GM19463 (cell line): ENCODE measurements at regions not wholly inside any gene's neighbourhood (a gene's known extent, or its start where the extent isn't known, plus 50 kb on each side); places are given as distances from the start of the nearest gene placed in this dataset.
A peak's percentile ranks its signal among the peaks of the same experiment; 100 is the strongest.
"Not testable (repeated sequence)": the region's sequence is repeated elsewhere in the genome, so short reads cannot be mapped to it uniquely, and the experiment has no call there.

Experiments used
- ATAC-seq: cut with Tn5 transposase; IDR thresholded peaks from one replicate; pipeline ENCODE4 v1.9.1; 2021; ENCODE audit warnings: mild to moderate bottlenecking, moderate library complexity; ENCODE audit not compliant: unreplicated experiment

DNA sequence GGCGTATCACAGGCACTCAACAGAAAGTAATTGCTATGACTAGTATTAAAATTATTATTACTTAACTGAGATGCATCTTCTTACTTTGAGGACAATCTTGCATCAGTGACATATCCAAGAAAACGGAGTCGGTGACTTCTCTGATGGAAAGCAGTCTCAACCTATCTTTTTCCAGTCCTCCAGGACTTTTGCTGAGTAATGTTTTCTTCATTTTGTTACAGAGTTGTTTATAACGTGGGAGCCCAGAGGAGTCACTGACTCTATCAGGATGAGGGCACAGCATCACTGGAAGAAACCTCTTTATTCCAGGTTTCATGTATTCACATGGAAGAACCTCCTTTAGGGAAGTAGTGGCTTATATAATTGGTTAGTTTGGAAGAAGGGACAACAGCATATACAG lies 51.5 kb upstream of the MELK start:
- ATAC-seq: no peak

DNA sequence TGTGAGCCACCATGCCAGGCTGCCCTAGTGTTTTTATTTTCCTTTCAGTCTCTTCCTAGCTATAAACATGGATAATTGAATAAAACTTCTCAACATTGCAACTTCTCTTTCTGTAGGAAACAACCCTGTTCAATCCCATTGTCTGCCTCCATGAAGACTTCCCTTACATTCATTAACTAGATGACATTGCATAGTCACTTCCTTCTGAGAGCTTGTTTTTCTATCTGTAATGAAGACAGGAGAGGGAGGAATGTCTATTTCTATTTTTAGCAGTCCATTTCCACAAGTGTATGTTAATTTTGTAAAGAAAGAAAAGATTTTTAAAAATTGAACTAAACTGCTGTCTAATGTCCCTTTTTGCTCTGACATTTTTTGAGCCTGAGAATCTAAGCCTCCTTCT lies 55.6 kb upstream of the MELK start:
- no peak for ATAC-seq

DNA sequence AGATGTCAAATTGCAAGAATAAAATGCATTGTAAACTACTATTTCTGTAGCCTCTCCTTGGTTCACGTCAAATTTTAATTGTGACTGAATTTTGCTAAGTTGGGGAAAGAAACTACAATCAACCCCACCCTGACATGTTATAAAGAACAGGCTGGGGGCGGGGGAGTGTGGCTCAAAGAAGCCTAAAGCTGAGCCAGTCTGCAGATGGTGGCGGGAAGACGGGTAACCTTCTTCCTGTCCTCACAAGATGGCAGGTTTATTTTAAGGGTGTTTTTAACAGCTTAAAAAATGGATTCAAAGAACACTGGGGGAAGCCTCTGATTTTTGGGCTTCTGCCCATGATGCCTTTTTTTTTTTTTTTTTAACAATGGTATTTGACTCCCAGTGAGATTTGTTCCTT lies 68.5 kb upstream of the MELK start:
- no peak for ATAC-seq

DNA sequence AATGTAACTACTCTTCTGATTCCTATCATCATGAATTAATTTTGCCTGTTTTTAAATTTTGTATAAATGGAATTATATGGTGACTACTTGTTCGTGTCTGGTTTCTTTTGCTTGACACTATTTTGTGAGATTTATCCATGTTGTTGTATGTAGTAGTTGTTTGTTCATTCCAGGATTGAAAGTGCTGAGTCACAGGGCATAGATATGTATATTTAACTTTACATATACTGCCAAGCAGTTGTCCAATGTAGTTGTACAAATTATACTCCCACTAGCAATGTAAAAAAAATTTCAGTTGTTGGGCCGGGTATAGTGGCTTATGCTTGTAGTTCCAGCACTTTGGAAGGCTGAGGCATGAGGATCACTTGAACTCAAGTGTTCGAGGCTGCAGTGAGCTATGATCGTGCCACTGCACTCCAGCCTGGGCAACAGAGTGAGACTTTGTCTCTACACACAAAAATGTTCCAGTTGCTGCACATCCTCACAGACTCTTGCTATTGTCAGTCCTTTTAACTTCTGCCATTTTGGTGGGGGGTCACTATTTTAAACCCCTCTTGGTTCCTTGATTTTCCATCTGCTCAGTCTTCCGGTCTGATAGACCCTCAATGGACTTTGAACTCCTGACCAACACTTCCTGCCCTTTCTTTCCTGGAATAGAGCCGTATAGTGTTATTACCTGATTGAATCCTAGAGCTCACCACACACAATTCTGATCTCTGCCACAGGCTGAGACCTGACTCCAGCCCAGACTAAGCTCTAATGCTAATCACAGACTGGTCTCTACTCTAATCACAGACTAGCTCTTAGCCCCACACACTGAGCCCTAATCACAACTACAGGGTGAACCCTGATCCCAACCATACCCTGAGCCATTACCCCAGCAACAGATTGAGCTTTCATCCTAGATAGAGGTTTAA lies 69.3 kb upstream of the MELK start:
- ATAC-seq: no peak

DNA sequence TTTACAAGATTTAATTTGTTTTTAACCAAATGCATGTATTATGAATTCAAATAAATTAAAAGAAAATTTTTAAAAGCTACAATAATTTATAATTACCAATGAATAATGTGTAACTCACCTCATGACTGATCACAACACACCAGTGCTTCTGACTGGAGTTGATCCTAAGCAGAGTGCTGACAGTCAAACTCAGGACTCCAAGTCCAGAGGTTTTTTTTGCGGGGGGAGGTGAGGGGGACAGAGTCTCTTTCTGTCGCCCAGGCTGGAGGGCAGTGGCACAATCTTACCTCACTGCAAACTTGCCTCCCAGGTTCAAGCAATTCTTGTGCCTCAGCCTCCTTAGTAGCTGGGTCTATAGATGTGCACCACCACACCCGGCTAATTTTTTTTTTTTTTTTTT lies 71.0 kb upstream of the MELK start:
- ATAC-seq: no peak

DNA sequence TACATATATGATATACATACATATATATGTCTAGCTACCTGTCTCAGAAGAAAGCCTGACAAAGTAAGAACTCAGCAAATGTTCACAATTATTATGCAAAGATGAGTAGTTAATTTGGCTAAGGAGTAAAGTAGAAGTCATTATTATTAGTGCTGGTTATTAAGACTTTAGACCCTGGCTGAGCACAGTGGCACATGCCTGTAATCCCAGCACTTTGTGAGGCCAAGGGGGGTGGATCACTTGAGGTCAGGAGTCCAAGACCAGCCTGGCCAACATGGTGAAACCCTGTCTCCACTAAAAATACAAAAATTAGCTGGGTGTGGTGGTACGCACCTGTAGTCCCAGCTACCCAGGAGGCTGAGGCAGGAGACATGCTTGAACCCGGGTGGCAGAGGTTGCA lies 71.8 kb upstream of the MELK start:
- not testable (repeated sequence) for ATAC-seq

DNA sequence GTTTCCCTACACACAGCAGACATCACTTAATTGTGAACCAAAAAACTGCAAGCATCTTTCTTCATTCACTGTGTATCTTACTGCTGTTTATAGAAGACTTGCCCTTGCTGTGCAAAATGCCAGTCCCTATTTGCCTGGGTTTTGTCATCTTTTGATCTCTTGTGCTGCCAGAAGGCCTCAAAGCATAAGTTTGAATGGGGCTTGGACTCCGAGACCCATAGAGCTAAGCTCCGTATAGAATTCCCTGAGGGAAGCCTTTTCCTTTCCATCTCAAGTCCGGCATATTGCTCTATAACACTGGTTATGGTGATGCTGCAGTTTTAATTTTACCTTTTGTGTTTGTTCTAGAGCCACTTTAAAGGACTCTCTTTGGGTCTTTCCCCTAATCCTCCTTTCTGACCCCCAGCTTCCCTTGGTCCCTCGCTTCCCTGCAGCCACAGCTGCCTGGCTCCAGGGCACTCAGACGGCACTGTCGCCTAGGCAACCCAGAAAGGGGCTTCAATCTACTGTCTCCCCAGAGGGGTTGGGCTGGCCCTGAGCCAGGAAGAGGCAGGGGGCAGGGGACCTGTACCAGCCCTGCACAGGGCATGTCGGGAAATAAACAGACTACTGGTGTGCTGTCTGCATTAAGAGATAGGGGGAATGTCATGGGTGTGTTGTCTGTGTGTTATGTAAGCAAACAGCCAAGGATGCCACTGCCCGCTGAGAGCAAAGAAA lies 73.4 kb upstream of the MELK start:
- ATAC-seq: no peak

DNA sequence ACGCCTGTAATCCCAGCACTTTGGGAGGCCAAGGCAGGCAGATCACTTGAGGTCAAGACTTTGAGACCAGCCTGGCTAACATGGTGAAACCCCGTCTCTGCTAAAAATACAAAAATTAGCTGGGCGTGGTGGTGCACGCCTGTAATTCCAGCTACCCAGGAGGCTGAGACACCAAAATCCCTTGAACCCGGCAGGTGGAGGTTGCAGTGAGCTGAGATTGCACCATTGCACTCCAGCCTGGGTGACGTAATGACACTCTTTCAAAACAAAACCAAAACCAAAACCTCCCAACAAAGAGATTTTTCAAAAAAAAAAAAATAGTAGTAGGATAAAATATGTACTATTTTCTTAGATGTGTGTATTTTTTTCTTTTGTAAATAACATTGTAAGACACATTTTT lies 79.1 kb upstream of the MELK start:
- not testable (repeated sequence) for ATAC-seq

DNA sequence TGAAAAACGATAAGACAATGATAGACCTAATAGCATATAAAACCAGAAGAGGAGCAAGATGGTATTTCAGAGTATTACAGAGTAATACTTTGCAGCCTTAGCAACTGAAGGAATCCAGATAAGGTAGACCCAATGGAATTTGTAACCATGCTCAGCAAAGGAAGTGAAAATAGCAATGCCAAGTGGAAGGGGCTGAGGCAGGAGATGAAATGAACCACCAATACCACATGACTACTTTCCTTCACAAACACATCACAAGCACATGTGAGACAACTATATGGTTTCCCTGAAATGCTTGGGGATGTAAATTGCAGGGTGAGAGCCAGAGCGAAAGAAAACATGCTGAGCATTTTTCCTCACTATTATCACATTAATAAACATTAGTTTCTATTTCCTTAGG lies 79.8 kb upstream of the MELK start:
- no peak for ATAC-seq

DNA sequence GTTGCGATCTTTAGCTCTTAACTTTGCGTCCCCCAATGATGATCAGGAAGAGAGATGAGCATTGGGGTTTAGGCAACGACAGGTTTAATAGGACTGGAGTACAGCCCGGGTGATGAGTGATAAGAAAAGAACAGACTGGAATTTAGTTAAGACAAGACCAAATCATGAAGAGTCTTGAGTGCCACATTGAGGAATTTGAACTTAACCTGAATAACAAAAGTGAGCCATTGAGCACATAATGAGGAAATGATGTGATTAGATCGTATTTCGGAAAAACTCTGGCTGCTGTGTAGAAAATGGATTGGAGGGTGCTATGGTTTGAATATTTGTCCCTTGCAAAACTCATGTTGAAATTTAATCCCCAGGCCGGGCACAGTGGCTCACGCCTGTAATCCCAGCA lies 83.2 kb upstream of the MELK start:
- ATAC-seq: no peak

DNA sequence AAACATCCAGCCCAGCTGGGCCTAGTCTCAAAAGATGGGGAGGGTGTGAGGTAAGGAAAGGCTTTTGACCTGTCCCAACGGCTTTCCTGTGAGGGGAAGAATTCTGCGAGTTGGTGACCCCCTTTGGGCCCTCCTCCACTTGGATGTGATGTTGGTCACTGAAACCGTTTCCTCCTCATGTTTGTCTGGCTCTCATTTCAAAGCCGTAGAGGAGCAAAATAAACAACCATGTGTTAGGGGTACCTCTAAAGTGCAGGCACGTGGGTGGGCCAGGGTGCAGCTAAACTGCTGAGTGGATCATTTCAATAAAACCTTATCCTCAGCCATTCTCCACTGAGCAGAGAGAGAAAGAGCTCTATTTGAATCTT lies 84.3 kb upstream of the MELK start:
- no peak for ATAC-seq

DNA sequence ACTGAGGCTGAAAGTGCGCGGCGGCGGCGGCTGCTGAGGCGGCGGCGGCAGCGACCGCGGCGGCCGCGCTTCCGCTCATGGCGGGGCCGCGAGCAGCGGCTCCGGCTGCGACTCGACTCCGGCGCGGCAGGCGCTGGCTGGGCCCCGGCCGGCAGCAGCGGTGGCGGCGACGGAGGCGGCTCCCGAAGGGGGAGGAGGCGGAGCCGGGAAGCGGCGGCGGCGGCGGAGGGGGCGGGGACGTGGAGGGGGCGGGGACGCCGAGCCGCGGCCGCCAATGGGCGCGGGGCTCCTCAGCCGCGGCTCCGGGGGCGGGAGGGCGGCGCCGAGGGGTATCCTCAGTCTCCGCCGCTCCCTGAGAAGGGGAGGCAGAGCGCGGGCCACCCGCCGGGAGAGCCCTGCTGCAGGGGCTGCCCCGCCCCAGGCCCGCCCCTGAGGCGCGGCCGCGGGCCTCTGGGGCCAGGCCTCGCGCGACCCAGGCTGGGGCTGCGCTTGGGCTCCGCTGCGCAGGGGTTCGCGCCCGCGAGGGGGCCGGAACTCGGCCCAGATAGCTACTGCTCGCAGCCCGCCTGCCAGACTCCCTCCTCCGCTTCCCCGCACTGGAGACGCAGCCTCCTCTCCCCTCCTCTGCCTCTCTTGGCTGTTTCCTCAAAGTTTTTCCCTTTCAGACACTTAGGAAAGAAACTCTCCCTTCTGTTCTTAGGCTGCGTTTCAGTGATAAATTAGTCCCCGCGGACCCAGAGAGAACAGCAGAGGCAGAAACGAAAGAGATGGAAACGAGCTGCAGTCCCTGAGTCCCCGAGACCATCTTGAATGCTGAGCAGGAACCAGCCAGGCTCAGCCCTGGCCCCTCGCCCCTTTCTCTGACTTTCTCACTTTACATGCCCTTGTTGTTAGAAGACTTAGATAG lies 85.0 kb upstream of the MELK start:
- ATAC-seq: peak; percentile 85

DNA sequence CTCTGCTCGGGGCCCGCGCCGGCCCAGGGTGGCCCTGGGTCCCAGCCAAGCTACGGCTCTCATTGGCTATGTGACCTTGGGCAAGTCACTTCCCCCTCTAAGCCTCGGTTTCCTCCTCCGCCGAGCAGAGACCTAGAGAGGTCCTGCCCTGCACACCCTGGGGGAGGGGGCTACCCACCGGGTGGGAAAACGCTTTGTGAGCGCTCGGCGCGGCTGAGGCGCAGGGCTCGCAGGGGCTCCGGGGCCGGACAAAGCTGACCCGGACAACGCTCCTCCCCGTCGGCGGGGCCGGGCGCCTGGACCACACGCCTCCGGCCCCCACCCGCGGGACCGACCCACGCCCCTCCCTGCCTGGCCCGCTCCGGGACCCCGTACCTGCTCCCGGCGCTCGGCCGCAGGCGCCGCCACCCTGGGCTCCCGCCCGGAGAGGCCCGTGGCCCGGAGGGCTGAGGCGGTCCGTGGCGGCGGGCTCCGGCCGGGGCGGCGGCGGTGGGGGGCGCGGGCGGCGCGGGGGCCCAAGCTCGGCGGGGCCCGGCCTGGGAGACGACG lies 85.7 kb upstream of the MELK start:
- peak; percentile 43 for ATAC-seq

DNA sequence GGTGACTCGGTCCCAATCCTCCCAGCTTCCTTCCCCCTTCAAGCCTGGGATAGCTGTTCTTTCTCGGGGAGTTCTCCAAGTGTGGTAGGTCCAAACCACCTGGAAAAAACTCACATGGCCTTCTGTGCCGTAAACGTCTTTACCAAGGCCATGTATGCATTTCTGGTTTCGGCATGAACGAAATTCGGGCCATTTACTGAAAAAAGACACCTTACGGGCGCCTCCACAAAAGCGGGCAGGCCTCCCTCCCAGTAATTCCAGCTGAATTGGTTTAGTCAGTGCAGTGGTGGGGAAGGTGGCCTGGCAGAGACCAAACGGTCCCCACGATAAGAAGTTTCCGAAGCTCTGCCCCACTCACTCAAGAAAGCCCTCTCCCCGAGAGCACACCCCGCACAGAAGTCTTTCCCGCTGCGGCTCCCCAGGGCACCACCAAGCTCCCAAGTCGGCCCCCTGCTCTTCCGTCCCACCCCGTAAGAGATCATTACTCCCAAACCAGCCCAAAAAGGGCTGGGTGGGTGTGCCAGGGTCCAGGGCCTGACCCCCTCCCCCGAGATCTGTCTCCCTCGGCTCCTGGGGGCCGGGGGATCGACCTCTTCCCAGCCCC lies 86.3 kb upstream of the MELK start:
- no peak for ATAC-seq

DNA sequence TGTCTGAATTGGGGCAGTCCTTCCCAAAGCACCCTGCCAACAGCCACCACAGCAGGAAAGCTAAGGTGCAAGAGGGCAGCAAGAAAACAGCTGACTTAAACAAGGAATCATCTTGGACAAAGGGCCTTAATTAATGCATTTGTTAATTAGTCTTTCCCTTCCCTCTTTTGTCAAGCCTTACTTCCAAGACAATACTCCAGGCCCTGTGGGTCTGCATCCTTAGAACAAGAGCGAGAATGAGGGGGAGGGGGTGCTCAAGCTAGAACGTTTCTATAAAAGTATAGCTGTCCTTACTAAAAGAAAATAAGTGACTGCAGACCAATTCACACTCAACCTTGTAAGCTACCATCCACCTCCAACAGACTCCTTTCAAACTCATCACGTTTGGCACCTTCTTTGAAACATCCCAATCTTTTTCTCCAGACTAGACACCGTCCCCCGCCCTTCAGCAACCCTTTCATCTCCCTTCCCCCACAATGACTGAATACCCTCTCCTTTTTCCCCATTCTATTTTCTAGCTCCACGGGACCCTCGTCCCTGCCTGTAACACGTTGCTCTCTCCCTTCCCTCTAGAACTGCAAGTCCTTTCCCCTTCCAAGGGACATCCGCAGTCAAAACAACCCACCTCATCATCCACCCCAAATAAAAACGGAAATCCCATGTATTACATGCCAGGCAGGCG lies 85.7 kb upstream of the RNF38 start:
- no peak for ATAC-seq

DNA sequence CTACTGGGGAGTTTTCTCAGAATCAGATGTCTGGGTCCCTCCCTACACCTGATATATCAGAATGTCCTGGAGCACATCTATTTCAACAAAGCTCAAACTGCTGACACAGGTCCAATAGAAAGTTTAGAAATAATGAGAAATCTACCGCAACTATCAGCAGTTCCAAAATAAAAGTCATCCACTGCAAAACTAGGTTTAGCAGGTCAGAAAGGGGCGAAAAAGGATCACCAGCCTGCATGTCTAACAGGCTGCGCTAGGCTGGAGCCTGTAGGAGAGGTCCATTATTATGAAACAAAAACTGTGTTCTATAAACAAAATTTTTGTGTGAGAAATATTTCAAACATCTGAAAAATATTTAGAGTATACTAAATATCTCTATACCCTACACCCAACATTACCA lies 84.1 kb upstream of the RNF38 start:
- no peak for ATAC-seq

DNA sequence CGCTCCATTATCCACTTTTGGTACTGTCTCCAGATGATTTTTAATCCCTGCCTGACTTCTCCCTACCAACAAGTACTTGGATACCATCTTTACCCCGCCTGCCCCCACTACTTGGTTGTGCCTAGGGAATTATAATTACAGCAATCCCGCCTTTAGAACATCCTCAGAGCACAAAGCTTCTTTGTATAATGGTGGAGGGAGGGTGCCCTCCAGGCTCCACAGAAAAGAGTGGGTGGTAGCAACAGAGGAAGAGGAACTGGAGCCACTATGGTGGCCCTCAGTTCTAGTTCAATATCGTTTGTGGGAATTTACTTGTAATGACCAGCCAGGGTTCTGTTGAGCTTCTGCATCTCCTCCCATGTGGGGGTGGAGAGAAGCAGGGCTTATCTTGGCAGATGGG lies 79.0 kb upstream of the RNF38 start:
- ATAC-seq: no peak

DNA sequence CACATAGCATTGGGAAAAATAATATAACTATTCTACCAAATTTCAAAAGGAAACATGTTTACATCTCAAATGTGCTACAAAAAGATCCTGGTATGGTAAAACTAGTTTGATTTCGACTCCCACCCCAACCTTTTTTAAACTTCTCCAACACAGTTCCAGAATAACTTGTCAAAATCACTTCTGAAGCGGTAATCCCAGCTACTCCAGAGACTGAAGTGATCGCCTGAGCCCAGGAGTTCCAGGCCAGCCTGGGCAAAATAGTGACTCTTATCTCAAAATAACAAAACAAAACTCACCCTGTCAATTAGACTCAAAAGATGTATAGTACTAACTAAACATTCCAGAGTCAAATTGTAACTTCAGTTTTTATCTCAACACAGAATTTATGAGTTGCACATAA lies 71.3 kb upstream of the RNF38 start:
- ATAC-seq: no peak

DNA sequence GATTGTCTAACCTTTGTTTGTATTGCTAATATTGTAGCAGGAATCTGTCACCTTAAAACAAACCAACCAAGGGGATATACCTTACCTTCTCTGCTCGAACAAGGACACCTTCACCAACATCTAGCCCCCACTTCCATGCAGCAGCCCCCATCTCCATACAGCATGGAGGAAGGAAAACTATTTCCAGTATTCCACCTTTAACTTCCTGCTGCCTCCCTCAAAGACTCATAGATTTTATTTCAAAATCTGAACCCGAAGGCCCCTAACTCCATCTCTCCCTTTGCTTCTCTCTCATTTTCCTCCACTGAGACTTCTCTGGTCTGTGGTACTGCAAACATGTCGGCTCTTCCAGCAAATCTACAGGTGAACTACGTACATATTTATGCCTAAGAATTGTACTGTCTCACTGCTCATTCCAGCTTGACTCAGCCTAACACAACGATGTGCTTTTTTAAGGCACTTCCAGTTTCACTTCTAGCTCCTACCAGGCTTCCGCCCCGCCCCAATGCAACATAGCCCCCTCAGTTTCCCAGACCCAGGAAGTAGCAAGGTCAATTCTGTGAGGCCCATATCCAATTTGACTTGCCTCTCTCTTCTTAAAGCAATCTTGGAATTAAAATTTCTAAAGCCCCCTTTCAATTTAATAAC lies 70.7 kb upstream of the RNF38 start:
- peak; percentile 97 for ATAC-seq

DNA sequence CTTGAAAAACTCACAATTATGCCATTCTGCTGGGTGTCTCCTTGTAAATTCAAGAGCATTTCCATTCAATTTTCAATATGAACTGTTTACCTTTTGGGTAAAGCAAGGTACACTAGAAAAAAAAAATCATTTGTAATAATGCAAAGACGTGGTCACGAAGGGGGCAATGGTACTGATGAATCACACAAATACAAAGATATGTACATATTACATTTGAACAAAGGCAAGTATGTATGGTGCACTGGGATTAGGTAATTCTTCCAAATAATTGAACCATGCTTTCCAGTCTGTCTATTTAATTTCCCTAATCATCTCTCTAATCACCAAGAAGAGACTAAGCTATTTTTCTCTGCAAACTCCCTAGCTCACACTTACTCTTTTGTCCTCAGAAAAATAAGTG lies 63.4 kb upstream of the RNF38 start:
- no peak for ATAC-seq
